ENCODE measurements at regions not wholly inside any gene's neighbourhood (a gene's known extent, or its start where the extent isn't known, plus 50 kb on each side); places are given as distances from the start of the nearest gene placed in this dataset.

GRCh38 chr17:70292366-70292765 lies 123.0 kb downstream of the KCNJ2 start:
- TF ChIP-seq CTCF (IDR thresholded peaks at IDR 0.05) (no peak), POLR2A (IDR thresholded peaks at IDR 0.05) (no peak)
